SU-DHL-6 (cell line): ENCODE measurements at regions not wholly inside any gene's neighbourhood (a gene's known extent, or its start where the extent isn't known, plus 50 kb on each side); places are given as distances from the start of the nearest gene placed in this dataset.

Experiments used
- H2AFZ ChIP-seq: fragments of 200-600 bp; sonication (generic); 2 replicates; pipeline ENCODE4 v1.6.1; 2014; ENCODE audit warnings: low read depth, mild to moderate bottlenecking, moderate library complexity, mixed read lengths, antibody characterized with exemption, low read length; ENCODE audit not compliant: severe bottlenecking
- H3F3A ChIP-seq: fragments of 200-600 bp; shearing (Covaris generic); 2 replicates; pipeline ENCODE4 v1.6.0; 2016; ENCODE audit warnings: antibody characterized with exemption, mild to moderate bottlenecking; ENCODE audit not compliant: insufficient read depth
- H3K27ac ChIP-seq: fragments of 200-600 bp; sonication (generic); 2 replicates; pipeline ENCODE4 v1.5.1; 2016; ENCODE audit warnings: low read depth, mild to moderate bottlenecking, low read length, moderate library complexity, mixed read lengths
- H3K27me3 ChIP-seq: fragments of 200-600 bp; sonication (generic), shearing (Covaris generic); 2 replicates; pipeline ENCODE4 v1.6.0; 2014; ENCODE audit warnings: mild to moderate bottlenecking, low read length
- H3K36me3 ChIP-seq: fragments of 200-600 bp; sonication (generic); 2 replicates; pipeline ENCODE4 v1.6.1; 2014; ENCODE audit warnings: mild to moderate bottlenecking, low read length, mixed read lengths
- H3K4me2 ChIP-seq: fragments of 300-600, 200-600 bp; shearing (Covaris generic), sonication (generic); 2 replicates; pipeline ENCODE4 v1.6.0; 2014; ENCODE audit warnings: low read length, low read depth, mild to moderate bottlenecking; ENCODE audit not compliant: poor library complexity, severe bottlenecking
- H3K4me3 ChIP-seq: fragments of 200-600 bp; sonication (generic); 2 replicates; pipeline ENCODE4 v1.5.1; 2014; ENCODE audit warnings: antibody characterized with exemption, low read length, mild to moderate bottlenecking, mixed read lengths; ENCODE audit not compliant: insufficient read depth, poor library complexity, severe bottlenecking
- H3K79me2 ChIP-seq: fragments of 200-600 bp; sonication (generic); 2 replicates; pipeline ENCODE4 v1.6.1; 2014; ENCODE audit warnings: mild to moderate bottlenecking, low read length, moderate library complexity; ENCODE audit not compliant: insufficient read depth
- H3K9ac ChIP-seq: fragments of 200-600 bp; sonication (generic); 2 replicates; pipeline ENCODE4 v1.7.0; 2014; ENCODE audit warnings: mild to moderate bottlenecking, low read length
- H3K9me2 ChIP-seq: fragments of 200-600 bp; sonication (generic); replicated peaks from 2 replicates; pipeline ENCODE4 v1.6.1; 2014; ENCODE audit warnings: low read length; ENCODE audit not compliant: insufficient read depth
- H3K9me3 ChIP-seq: fragments of 200-600 bp; sonication (generic); 2 replicates; pipeline ENCODE4 v1.6.1; 2014; ENCODE audit warnings: low read length, mixed read lengths; ENCODE audit not compliant: insufficient read depth
- H4K20me1 ChIP-seq: fragments of 200-600 bp; sonication (generic); 2 replicates; pipeline ENCODE4 v1.6.1; 2014; ENCODE audit warnings: low read depth, mild to moderate bottlenecking, antibody characterized with exemption, low read length, moderate library complexity, mixed read lengths
- CTCF ChIP-seq: fragments of 200-600 bp; sonication (generic); IDR thresholded peaks from one replicate; pipeline ENCODE4 v1.5.1; 2017; ENCODE audit warnings: antibody characterized with exemption, mild to moderate bottlenecking, low read length, moderate library complexity; ENCODE audit not compliant: insufficient read depth, poor library complexity, severe bottlenecking
- EZH2phosphoT487 ChIP-seq: fragments of 200-600 bp; sonication (generic), shearing (Covaris generic); conservative IDR thresholded peaks from 2 replicates; pipeline ENCODE4 v1.6.1; 2018; ENCODE audit warnings: mild to moderate bottlenecking, antibody characterized with exemption, low read length, moderate library complexity, mixed read lengths

- Histone ChIP-seq H3K27me3 (no peaks in the 10 kb centered on the region), H2AFZ (no peak overlapping the region), H3K9me3 (no peaks in the 10 kb centered on the region), H3K36me3 (no peaks in the 10 kb centered on the region), H3K4me2 (no peak overlapping the region), H3K4me3 (no peak overlapping the region), H3K9ac (no peak overlapping the region), H3F3A (peaks cover 20% of the 10 kb centered on the region), H3K27ac (no peak overlapping the region), H4K20me1 (no peaks in the 10 kb centered on the region), H3K9me2 (no peaks in the 10 kb centered on the region), H3K79me2 (no peaks in the 10 kb centered on the region)
- TF ChIP-seq CTCF (no peak), EZH2phosphoT487 (no peak)
Measured at GRCh38 chr15:66864871-66865281, 162.8 kb downstream of the SMAD6 start.

GRCh38 chr15:66865622-66866611, 163.9 kb downstream of the SMAD6 start:
- H2AFZ ChIP-seq: no peak overlapping the region
- H3K4me3 ChIP-seq: no peak overlapping the region
- H3F3A ChIP-seq: peaks cover 20% of the 10 kb centered on the region
- H3K27ac ChIP-seq: peak overlapping the region; percentile 54
- no peaks in the 10 kb centered on the region for H4K20me1 ChIP-seq
- no peaks in the 10 kb centered on the region for H3K79me2 ChIP-seq
- TF ChIP-seq EZH2phosphoT487 (no peak), CTCF (no peak)
- H3K36me3 ChIP-seq: no peaks in the 10 kb centered on the region
- H3K4me2 ChIP-seq: peak overlapping the region; percentile 26
- H3K9me2 ChIP-seq: no peaks in the 10 kb centered on the region
- no peaks in the 10 kb centered on the region for H3K9me3 ChIP-seq
- no peaks in the 10 kb centered on the region for H3K27me3 ChIP-seq
- H3K9ac ChIP-seq: 0 out of 2 replicates have a peak overlapping the region, but pooled peaks have one; percentile 3

- no peaks in the 10 kb centered on the region for H3K36me3 ChIP-seq
- TF ChIP-seq CTCF (no peak), EZH2phosphoT487 (no peak)
- no peaks in the 10 kb centered on the region for H3K79me2 ChIP-seq
- peak overlapping the region; percentile 26 for H3K4me2 ChIP-seq
- no peaks in the 10 kb centered on the region for H3K9me2 ChIP-seq
- 0 out of 2 replicates have a peak overlapping the region, but pooled peaks have one; percentile 3 for H3K9ac ChIP-seq
- H3K27ac ChIP-seq: peak overlapping the region; percentile 54
- H2AFZ ChIP-seq: no peak overlapping the region
- no peaks in the 10 kb centered on the region for H4K20me1 ChIP-seq
- H3K27me3 ChIP-seq: no peaks in the 10 kb centered on the region
- H3K9me3 ChIP-seq: no peaks in the 10 kb centered on the region
- no peak overlapping the region for H3K4me3 ChIP-seq
- peaks cover 20% of the 10 kb centered on the region for H3F3A ChIP-seq
Measured at GRCh38 chr15:66866656-66867055, 164.6 kb downstream of the SMAD6 start.
